ENCODE measurements at regions not wholly inside any gene's neighbourhood (a gene's known extent, or its start where the extent isn't known, plus 50 kb on each side); places are given as distances from the start of the nearest gene placed in this dataset.
"Not testable (repeated sequence)": the region's sequence is repeated elsewhere in the genome, so short reads cannot be mapped to it uniquely, and the experiment has no call there.

GRCh38 chr3:145915787-145916186 lies 245.2 kb downstream of the PLOD2 start:
- no peak overlapping the region for H3K27ac ChIP-seq
- TF ChIP-seq CTCF (IDR thresholded peaks at IDR 0.05), result no peak
- no peak for TF ChIP-seq ZFX (IDR thresholded peaks at IDR 0.05; ENCODE audit: borderline replicate concordance)

GRCh38 chr3:145927736-145928135 lies 233.2 kb downstream of the PLOD2 start:
- H3K27ac ChIP-seq, result not testable (repeated sequence)

- no peak for TF ChIP-seq CTCF (IDR thresholded peaks at IDR 0.05)
- no peak for TF ChIP-seq ZFX (IDR thresholded peaks at IDR 0.05; ENCODE audit: borderline replicate concordance)
Observed at GRCh38 chr3:145936971-145937370, 224.0 kb downstream of the PLOD2 start.

GRCh38 chr3:145939431-145939830 lies 221.6 kb downstream of the PLOD2 start:
- H3K27ac ChIP-seq, result no peak overlapping the region
- TF ChIP-seq ZFX (IDR thresholded peaks at IDR 0.05; ENCODE audit: borderline replicate concordance), result no peak

More at GRCh38 chr3:145936971-145937370, 224.0 kb downstream of the PLOD2 start:
- H3K27ac ChIP-seq, result no peak overlapping the region

GRCh38 chr3:145942052-145942451 lies 218.9 kb downstream of the PLOD2 start:
- no peak overlapping the region for H3K27ac ChIP-seq
- TF ChIP-seq ZFX (IDR thresholded peaks at IDR 0.05; ENCODE audit: borderline replicate concordance), result no peak
- no peak for TF ChIP-seq CTCF (IDR thresholded peaks at IDR 0.05)

GRCh38 chr3:145943952-145944351 lies 217.0 kb downstream of the PLOD2 start:
- H3K27ac ChIP-seq, result no peak overlapping the region
- TF ChIP-seq CTCF (IDR thresholded peaks at IDR 0.05), result no peak
- no peak for TF ChIP-seq ZFX (IDR thresholded peaks at IDR 0.05; ENCODE audit: borderline replicate concordance)

- no peak overlapping the region for H3K27ac ChIP-seq
- TF ChIP-seq CTCF (IDR thresholded peaks at IDR 0.05) (no peak), ZFX (IDR thresholded peaks at IDR 0.05; ENCODE audit: borderline replicate concordance) (no peak)
Observed at GRCh38 chr3:145951441-145951840, 209.5 kb downstream of the PLOD2 start.

GRCh38 chr3:145952536-145952935 lies 208.4 kb downstream of the PLOD2 start:
- H3K27ac ChIP-seq, result no peak overlapping the region
- TF ChIP-seq CTCF (IDR thresholded peaks at IDR 0.05) (no peak), ZFX (IDR thresholded peaks at IDR 0.05; ENCODE audit: borderline replicate concordance) (no peak)

Data from 22Rv1 (cell line).